ENCODE measurements at regions not wholly inside any gene's neighbourhood (a gene's known extent, or its start where the extent isn't known, plus 50 kb on each side); places are given as distances from the start of the nearest gene placed in this dataset.

GRCh38 chr18:22069916-22070315 is 99.5 kb upstream of the GATA6 start:
- no peak for DNase-seq (ENCODE audit: low read depth in 1 of 2, low spot score in 1 of 2)
- no peak for TF ChIP-seq JUND (IDR thresholded peaks at IDR 0.05; ENCODE audit: low read depth)
- in situ Hi-C loops (cut with HindIII; ENCODE audit: low pct_unique_long_range_greater_than_20kb, low sequenced_read_pairs), result no loop called here

- DNase-seq (ENCODE audit: low read depth in 1 of 2, low spot score in 1 of 2), result no peak
- TF ChIP-seq JUND (IDR thresholded peaks at IDR 0.05; ENCODE audit: low read depth), result no peak
- in situ Hi-C loops (cut with HindIII; ENCODE audit: low pct_unique_long_range_greater_than_20kb, low sequenced_read_pairs), result no loop called here
Measured at GRCh38 chr18:22073411-22073810, 96.0 kb upstream of the GATA6 start.

GRCh38 chr18:22074282-22075070 is 94.9 kb upstream of the GATA6 start:
- in situ Hi-C loops (cut with HindIII; ENCODE audit: low pct_unique_long_range_greater_than_20kb, low sequenced_read_pairs), result no loop called here
- DNase-seq (ENCODE audit: low read depth in 1 of 2, low spot score in 1 of 2), result no peak

GRCh38 chr18:22080035-22080434 is 89.4 kb upstream of the GATA6 start:
- DNase-seq (ENCODE audit: low read depth in 1 of 2, low spot score in 1 of 2), result no peak
- TF ChIP-seq JUND (IDR thresholded peaks at IDR 0.05; ENCODE audit: low read depth), result no peak
- in situ Hi-C loops (cut with HindIII; ENCODE audit: low pct_unique_long_range_greater_than_20kb, low sequenced_read_pairs), result no loop called here

More at GRCh38 chr18:22074282-22075070, 94.9 kb upstream of the GATA6 start:
- no peak for TF ChIP-seq JUND (IDR thresholded peaks at IDR 0.05; ENCODE audit: low read depth)

GRCh38 chr18:22082408-22082807 is 87.0 kb upstream of the GATA6 start:
- no peak for DNase-seq (ENCODE audit: low read depth in 1 of 2, low spot score in 1 of 2)
- no peak for TF ChIP-seq JUND (IDR thresholded peaks at IDR 0.05; ENCODE audit: low read depth)
- in situ Hi-C loops (cut with HindIII; ENCODE audit: low pct_unique_long_range_greater_than_20kb, low sequenced_read_pairs), result no loop called here

- DNase-seq (ENCODE audit: low read depth in 1 of 2, low spot score in 1 of 2), result no peak
- no peak for TF ChIP-seq JUND (IDR thresholded peaks at IDR 0.05; ENCODE audit: low read depth)
- in situ Hi-C loops (cut with HindIII; ENCODE audit: low pct_unique_long_range_greater_than_20kb, low sequenced_read_pairs), result no loop called here
Measured at GRCh38 chr18:22084547-22084946, 84.8 kb upstream of the GATA6 start.

- DNase-seq (ENCODE audit: low read depth in 1 of 2, low spot score in 1 of 2), result no peak
- no peak for TF ChIP-seq JUND (IDR thresholded peaks at IDR 0.05; ENCODE audit: low read depth)
- in situ Hi-C loops (cut with HindIII; ENCODE audit: low pct_unique_long_range_greater_than_20kb, low sequenced_read_pairs), result no loop called here
Measured at GRCh38 chr18:22086973-22087372, 82.4 kb upstream of the GATA6 start.

- in situ Hi-C loops (cut with HindIII; ENCODE audit: low pct_unique_long_range_greater_than_20kb, low sequenced_read_pairs), result no loop called here
- DNase-seq (ENCODE audit: low read depth in 1 of 2, low spot score in 1 of 2), result no peak
- TF ChIP-seq JUND (IDR thresholded peaks at IDR 0.05; ENCODE audit: low read depth), result no peak
Measured at GRCh38 chr18:22088029-22088428, 81.4 kb upstream of the GATA6 start.

- TF ChIP-seq JUND (IDR thresholded peaks at IDR 0.05; ENCODE audit: low read depth), result no peak
- in situ Hi-C loops (cut with HindIII; ENCODE audit: low pct_unique_long_range_greater_than_20kb, low sequenced_read_pairs), result no loop called here
- no peak for DNase-seq (ENCODE audit: low read depth in 1 of 2, low spot score in 1 of 2)
Measured at GRCh38 chr18:22088996-22089640, 80.3 kb upstream of the GATA6 start.

- DNase-seq (ENCODE audit: low read depth in 1 of 2, low spot score in 1 of 2), result no peak
- in situ Hi-C loops (cut with HindIII; ENCODE audit: low pct_unique_long_range_greater_than_20kb, low sequenced_read_pairs), result no loop called here
- TF ChIP-seq JUND (IDR thresholded peaks at IDR 0.05; ENCODE audit: low read depth), result no peak
Measured at GRCh38 chr18:22091341-22091740, 78.0 kb upstream of the GATA6 start.

- no peak for DNase-seq (ENCODE audit: low read depth in 1 of 2, low spot score in 1 of 2)
- no peak for TF ChIP-seq JUND (IDR thresholded peaks at IDR 0.05; ENCODE audit: low read depth)
- in situ Hi-C loops (cut with HindIII; ENCODE audit: low pct_unique_long_range_greater_than_20kb, low sequenced_read_pairs), result no loop called here
Measured at GRCh38 chr18:22093731-22094357, 75.5 kb upstream of the GATA6 start.

- DNase-seq (ENCODE audit: low read depth in 1 of 2, low spot score in 1 of 2), result no peak
- in situ Hi-C loops (cut with HindIII; ENCODE audit: low pct_unique_long_range_greater_than_20kb, low sequenced_read_pairs), result no loop called here
- TF ChIP-seq JUND (IDR thresholded peaks at IDR 0.05; ENCODE audit: low read depth), result no peak
Measured at GRCh38 chr18:22094358-22094734, 75.0 kb upstream of the GATA6 start.

GRCh38 chr18:22098563-22098989 is 70.8 kb upstream of the GATA6 start:
- in situ Hi-C loops (cut with HindIII; ENCODE audit: low pct_unique_long_range_greater_than_20kb, low sequenced_read_pairs), result no loop called here
- TF ChIP-seq JUND (IDR thresholded peaks at IDR 0.05; ENCODE audit: low read depth), result no peak
- DNase-seq (ENCODE audit: low read depth in 1 of 2, low spot score in 1 of 2), result no peak
